GM19035 (cell line): ENCODE measurements at regions not wholly inside any gene's neighbourhood (a gene's known extent, or its start where the extent isn't known, plus 50 kb on each side); places are given as distances from the start of the nearest gene placed in this dataset.

Experiments
- ATAC-seq: cut with Tn5 transposase; IDR thresholded peaks from one replicate; pipeline ENCODE4 v1.9.1; 2021; ENCODE audit not compliant: unreplicated experiment

DNA sequence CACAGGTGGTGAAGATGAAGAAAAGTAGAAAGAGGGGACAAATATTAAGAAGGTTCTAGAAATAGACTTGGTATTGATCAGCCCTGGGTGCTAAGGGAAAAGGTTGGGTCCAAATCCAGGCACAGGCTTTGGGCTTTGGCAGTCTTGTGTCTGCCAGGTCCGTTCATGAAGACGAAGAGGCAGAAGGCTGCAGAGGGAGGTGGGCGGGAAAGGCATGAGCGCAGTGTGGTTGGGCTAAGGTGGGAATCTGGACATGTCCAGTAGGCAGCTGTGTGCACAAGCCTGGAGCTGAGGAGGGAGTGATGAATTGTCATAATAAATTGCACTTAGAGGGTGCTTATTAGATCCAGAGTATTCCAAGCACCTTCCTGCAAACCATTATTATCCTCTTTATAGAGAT lies 105.7 kb upstream of the TEX51 start:
- ATAC-seq, result no peak

DNA sequence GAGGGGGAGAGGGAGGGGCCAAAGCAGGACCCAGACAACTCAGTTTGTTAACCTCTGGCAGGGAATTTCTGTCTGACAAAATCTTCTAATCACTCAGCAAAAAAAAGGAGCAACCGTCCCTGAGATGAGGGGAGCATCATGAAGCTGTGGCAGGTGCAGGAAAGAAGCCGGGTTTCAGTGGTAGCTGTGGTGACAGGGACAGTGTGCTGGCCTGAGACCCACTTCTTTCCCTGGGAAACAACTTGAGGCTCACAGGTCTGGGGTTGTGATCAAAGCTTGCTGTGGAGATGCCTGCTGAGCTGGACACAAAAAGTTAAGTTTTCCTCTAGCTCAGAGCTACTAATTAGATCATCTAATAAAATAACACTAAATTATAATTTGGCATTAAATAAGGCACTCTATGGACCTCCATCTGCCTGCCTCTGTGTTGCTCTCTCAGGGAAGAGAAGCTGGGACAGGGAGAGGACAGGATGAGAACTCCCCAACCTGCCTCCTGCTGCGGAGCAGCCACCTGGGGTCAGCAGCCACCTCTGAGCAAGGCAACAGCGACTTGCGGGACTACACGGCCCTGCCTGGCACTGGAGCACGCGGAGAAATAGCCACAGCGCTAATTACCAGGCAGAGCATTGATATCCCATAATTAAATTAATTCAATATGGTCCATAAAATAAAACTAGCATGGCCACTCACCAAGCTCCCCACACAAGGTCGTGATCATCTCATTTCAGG lies 104.6 kb upstream of the TEX51 start:
- no peak for ATAC-seq

DNA sequence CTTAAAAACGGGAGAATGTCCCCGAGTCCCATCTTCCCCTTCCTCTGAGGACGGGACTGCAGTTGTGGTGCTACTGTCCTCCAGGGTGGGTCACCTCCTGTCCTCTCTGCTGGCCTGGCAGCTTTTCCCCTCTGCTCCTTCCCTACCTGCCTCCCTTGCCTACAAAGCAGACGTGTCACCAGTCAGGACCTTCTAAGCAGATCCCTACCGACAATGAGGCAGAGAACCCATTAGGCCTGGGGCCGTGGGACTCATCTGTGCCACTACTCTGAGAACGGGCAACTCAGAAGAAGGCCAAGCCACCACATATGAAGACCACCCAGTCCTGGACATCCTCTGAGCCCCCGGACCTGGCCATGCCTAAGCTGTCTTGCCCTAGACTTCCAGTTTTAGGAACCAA lies 103.0 kb upstream of the TEX51 start:
- ATAC-seq, result no peak

DNA sequence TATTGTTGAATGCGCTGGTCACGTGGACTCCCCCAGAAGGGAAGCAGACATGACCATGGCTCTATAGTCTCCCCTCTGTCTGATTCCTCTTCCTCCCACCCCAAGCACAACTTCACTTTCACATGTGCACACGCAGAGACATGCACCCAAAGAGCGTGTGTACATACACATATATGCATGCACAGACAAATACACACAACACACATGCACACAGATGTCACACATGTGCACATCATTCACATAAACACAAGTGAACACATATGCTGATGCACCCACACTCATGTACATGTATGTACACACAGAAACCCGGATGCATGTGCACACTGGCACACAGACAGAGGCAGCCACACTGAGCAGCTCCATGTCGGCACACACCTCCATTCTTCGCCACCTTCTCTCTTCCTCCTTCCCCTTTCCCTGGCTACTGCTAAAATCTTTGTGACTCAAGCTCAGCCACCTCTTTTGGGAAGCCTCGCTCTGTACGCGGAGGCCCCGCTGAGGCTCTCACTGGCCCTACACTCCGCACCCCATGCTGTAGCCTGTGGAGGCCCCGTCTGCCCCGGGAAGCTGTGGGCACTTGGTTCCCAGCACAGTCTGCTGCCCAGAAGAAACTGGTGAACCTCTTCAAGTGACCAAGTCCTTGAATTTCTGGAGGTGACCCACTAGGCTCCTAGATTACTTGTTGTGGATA lies 101.6 kb upstream of the TEX51 start:
- no peak for ATAC-seq

DNA sequence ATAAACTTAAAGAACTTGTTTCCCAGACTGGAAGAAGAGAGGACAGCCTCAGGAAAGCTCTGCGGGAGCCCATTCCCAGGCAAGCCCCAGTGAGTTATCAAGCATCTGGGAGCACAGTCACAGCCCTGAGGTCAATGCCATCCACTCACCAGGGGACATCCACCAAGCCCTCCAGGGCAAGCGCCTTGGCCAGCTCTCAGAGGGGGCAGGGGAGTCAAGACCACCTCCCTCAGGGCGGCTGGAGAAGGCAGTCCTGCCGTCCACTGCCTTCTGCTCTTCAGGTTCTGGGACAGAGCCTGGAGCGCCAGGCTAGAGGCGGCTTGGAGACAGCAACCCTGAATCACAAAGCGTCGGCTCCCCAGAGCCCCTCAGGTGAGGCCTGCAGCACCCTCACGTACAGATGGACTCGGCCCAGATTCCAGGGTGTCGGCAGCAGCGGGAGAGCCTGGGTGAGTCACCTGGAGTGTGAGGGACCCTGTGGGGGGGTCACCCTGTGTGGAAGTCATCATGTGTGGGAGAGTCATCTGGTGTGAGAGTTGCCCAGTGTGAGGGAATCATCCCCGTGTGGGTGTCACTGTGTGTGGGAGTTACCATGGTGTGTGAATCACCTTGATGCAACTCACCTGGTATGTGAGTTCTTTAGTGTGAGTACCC lies 100.9 kb upstream of the TEX51 start:
- ATAC-seq, result no peak

DNA sequence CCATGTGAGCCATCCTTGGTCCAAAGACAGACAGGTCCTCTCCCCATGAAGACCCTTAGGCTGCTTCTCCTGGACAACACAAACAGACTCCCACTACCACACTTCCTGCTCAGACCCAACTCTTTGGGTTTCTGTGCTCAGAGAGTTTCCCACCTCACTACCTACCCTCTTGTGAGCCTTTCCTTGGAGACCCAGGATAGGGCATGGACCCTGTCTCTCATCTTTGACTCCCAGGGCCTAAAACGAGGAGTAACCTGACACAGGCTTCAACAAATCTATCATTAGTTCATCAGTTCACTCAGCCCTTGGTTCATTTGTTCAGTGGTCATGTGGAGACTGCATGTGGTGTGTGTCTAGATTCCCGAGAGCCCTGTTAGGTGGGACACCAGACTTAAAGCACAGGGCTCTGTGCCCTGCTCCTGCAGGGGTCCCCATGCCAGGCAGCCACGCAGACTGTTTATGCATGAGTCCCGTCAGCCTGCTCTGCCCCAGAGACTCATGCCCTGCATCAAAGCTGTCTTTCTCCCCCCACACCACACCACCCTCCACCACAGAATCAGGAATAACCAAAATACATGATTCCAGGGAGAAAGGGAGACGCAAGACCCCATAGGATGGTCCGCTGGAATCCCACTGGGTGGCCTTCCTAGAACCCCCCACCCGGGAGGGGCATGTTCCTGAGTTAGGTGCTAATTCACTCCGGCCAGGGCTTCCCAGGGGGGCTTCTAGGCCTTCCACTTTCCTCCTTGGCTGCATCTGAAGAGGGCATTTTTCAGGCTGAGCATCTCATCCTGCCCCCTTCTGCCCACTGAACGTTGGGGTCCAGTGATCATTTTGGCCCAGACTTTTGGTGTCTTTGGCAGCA lies 100.2 kb upstream of the TEX51 start:
- ATAC-seq, result no peak

DNA sequence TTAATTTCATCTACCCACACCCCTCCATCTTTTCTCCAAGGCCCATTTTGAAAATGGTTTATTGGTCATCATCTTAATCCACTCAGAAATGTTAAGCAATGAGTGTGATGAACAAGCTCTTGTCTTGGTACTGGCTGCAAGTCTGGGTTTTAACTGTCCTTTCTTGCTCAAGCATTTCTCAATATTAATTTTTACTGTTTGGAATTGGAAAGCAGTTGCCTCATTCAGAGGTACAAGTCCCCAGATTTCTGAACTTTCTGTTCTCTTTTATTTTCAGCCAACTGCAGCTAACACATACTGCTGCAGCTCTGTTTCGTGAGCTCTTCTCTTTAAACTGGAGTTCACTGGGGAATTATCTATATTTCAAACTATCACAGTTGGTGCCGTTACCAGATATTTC lies 99.4 kb upstream of the TEX51 start:
- ATAC-seq, result no peak

DNA sequence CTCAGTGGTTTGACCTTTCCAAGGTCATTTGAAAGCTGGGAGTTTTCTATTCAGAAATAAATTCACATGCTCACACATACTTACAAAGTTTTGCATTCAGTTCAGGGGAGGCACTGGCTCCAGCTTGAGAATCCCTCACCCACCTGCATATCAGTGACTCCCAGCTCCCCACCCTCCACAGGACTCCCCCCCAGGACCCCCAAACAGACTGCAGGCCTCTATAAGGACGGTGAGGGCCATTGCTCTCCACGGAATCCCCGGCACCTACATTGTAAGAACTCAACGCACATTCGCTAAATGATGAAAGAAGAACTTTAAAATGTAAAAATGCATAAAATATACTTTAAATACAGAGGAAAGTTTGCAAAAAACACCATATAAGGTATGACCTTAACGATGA lies 97.2 kb upstream of the TEX51 start:
- ATAC-seq, result no peak

DNA sequence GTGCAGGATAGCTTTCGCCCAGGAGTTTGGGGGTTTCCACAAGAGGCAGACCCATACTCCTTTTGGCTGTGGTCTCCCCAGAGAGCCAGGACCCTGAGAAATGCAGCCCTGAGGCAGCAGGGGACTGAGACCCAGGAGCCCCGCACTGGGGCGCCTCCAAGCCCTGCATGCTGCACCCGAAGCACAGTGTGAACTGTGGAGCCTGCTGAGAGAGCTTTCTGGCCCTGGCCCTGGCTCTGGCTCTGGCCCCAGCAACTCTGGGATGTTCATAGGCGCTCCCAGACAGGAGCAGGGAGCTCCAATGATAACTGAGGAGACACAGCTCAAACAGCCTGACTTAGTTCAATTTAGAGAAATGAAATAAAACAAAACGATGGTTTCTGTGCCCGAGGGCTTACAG lies 96.4 kb upstream of the TEX51 start:
- ATAC-seq, result no peak

DNA sequence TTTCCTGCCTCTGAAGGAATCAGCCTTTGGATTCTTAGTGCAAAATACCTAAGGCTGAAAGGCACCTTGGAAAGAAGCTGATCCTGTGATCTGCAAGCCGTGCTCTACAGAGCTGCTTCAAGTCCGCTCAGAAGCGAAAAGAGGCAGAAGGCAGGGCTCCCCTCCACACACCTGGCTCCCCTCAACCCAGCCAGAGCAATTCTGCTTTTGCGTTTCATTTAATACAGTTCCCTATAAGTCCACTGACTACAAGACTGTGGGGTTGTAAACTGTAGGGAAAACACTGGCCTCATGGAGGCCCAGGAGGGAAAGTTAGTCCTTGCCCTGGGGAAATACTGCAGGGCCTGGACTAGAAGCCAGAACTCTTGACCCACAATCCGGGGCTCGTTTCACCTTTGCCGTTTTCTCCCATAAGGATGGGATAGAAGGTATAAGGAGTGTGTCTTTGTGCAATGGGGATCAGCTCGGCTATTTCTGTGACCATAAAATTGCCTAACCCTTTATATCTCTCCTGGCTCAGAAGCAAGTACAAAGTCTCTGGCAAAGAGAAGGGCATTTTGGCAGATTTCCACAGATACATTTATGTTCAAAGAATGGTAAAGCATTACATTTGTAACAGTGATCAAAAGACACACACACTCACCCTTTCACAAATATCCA lies 95.8 kb upstream of the TEX51 start:
- ATAC-seq, result no peak

DNA sequence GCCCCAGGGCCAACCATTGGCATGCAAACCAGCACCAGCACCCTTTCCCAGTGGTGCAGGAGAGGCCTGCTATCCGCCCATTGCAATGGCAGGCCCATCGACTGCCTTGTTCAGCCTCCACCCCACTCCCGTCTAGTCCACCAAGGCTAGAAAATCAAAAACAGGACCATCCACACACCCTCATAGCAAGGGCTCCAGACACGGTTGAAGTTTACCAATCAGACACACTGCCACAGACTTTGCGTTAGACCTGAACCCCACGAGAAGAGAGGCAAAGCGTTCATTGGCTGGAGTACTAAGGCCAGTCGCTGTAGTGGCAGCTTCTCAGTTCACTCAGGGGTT lies 95.3 kb upstream of the TEX51 start:
- ATAC-seq, result no peak

DNA sequence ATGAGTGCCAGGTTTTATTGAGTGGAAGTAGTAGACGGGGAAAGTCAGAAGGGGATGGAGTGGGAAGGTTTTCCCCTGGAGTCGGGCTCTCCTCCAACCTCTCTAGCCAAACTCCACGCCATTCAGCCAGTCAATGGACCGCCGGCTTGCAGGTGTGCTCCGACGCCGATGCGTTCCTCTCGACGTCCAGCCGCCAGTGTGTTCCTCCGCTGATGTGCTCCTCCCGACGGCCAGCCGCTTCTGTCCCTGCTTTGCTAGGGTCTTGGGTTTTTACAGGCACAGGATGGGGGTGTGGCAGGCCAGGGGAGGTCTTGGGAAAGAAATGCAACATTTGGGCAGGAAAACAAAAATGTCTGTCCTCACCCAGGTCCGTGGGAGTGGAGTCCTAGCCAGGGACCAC lies 94.3 kb upstream of the TEX51 start:
- no peak for ATAC-seq

DNA sequence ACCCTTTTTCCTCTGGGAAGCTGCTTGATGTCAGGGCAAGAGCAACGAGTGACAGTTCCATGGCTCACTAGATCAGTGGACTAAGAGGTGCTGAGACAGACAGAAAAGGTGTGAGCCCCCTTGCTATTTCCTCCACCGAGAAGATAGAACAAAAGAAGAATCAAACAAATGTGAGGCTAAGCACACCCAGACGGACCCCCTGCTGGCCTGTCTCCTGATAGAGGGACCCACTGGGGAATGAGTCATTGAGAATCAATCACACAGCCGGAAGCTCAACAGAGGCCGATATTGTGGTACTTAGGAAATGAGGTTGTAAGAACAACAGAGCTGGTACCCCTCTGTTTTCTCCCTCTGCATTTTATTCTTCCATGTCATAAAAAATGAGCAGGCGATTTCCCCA lies 89.8 kb upstream of the TEX51 start:
- no peak for ATAC-seq

DNA sequence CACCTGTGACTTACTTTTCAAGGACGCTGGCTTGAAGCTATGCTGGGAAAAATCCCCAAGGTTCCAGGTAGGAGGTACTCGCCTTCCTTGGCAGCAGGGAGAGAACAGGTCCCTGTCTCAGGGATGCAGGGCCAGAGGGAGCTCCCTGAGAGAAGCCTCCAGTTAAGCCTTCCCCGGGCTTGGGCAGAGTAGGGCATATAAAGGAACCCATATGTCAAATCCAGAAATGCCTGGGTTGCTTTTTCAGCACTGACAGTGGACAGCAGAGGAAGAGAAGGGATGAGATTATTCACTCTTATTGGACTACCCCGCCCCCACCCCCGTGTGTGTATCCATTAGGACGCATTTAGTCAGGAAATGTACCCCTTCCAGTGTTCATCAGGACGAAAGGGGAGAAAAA lies 89.3 kb upstream of the TEX51 start:
- no peak for ATAC-seq

DNA sequence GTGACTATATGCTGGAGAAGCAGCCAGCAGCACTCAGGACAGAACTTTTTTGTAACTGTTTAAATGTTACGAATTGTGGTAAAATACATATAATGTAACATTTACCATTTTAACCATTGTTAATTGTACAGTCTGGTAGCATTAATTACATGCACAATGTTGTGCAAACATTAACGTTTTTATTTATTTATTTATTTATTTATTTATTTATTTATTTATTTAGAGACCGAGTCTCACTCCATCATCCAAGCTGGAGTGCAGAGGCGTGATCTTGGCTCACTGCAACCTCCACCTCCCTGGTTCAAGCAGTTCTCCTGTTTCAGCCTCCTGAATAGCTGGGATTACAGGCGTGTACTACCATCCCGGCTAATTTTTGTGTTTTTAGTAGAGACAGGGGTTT lies 88.7 kb upstream of the TEX51 start:
- ATAC-seq, result no peak

DNA sequence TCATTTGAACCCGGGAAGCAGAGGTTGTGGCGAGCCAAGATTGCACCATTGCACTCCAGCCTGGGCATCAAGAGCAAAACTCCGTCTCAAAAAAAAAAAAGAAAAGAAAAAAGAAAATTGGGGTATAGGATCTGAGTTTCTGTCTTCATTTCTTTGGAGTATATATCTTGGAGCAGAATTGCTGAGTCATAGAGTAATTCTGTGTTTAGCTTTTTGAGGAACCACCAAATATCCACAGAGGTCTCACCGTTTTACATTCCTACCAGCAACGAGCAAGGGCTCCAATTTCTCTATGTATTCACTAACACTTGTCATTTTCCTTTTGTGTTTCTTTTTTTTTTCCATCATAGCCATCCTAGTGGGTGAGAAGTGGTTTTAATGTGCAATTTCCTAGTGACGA lies 87.6 kb upstream of the TEX51 start:
- no peak for ATAC-seq

DNA sequence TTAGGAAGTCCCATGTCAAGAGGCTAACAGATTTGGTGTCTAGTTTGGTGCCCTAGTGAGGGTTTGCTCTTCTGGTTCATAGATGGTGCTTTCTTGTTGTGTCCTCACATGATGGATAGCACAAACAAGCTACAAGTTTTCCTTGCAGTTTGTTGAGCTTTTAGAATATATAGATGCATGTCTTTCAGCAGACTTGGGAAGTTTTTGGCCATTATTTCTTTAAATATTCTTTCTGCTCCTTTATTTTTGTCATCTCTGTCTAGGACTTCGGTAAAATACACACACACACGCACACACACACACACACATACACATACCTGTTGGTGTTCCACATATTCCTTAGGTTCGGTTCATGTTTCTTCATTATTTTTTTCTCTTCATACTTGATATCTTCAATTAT lies 81.5 kb upstream of the TEX51 start:
- ATAC-seq, result no peak

DNA sequence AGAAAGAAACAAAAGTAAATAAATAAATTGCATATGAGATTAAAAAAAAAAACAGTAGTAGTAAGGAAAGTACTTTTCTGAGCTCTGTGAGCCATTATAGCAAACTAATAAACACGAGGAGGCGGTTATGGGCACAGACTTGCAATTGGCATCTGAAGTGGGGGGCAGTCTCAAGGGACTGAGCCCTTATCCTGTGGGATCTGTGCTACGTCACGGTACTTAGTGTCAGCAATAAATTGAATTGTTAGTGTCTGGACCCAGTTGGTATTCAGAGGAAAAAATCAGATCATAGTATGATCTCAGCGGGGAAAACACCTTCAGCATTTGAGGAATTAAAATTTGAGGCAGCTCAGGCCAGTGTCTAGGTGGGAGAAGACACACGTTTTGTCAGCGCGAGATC lies 76.6 kb upstream of the TEX51 start:
- ATAC-seq, result no peak

DNA sequence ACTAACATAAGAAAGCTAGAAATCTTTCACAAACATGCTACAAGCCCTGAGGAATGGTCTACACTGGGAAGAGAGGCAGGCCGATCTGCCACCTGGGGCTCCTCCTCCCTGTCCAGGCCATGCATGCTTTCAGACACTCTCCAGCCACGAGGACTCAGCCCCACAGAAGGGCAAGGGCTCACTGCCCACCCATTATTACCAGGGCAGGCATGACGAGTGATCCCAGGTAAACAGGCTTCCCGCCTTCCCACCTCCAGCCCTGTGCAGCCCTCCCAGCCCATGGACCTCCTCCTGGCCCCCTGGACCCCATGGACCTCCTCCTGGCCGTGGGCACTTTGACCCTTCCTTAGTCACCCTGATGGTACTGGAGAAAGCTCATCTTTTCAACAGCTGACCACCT lies 75.8 kb upstream of the TEX51 start:
- ATAC-seq, result no peak

DNA sequence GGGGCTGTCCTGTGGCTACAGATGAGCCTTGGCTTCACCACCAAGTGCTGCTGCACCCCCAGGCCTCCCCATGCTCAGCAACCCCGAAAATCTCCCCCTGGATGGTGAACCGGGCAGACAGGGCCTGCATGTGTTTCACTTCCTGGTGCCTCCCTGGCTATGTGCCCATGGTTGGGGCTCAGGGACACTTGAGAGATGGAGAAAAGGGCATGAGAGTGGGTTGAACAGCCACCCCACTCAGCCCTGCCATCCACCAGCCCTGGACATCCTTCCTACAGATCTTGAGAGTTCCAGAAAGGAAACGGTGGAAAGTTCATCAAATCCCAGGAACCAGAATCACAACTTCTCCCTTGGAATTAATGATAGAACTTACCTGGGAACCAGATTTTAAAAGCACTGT lies 74.7 kb upstream of the TEX51 start:
- ATAC-seq, result no peak

DNA sequence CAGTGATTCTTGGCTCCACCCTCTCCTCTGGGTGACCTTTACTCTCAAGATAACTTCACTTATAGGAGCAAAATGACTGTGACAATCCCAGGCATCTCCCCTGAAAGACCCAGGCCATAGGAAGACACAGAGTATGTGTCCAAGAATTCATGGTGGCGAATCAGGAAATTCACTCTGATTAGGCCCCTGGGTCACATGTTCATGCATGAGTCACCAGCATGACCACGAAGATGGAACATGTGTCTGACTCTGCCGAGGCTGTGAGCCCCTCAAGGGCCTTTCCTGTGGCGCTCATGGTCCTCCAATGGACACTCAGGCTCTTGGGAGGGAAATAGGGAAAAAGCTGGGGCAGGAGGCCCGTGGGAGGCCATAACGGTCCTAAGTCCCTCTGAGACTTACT lies 74.0 kb upstream of the TEX51 start:
- no peak for ATAC-seq
